ENCODE measurements at regions not wholly inside any gene's neighbourhood (a gene's known extent, or its start where the extent isn't known, plus 50 kb on each side); places are given as distances from the start of the nearest gene placed in this dataset.

- H3K27me3 ChIP-seq (ENCODE audit: control insufficient read depth, extremely low read depth, insufficient read depth, low read length) = no peaks in the 10 kb centered on the region
- no peaks in the 10 kb centered on the region for H4K20me1 ChIP-seq (ENCODE audit: control insufficient read depth, extremely low read depth, insufficient read depth, low read length)
- no peaks in the 10 kb centered on the region for H3K9me1 ChIP-seq (ENCODE audit: control insufficient read depth, extremely low read depth, insufficient read depth, low read length)
- no peak overlapping the region for H3K4me3 ChIP-seq (ENCODE audit: control insufficient read depth in 2 of 3, extremely low read depth in 1 of 3, insufficient read depth in 2 of 3, low read depth in 1 of 3, low read length in 3 of 3)
- H3K27ac ChIP-seq (ENCODE audit: control insufficient read depth, insufficient read depth, low read length) = peak overlapping the region; percentile 31
- no peak overlapping the region for H3K9ac ChIP-seq (ENCODE audit: control insufficient read depth, extremely low read depth, insufficient read depth, low read length)
- H3K4me2 ChIP-seq (ENCODE audit: control insufficient read depth, extremely low read depth, insufficient read depth, low read depth, low read length) = peak overlapping the region; percentile 42
- TF ChIP-seq EZH2 (IDR thresholded peaks at IDR 0.05; ENCODE audit: low read length) (no peak), CTCF (optimal IDR thresholded peaks at IDR 0.05 in 1 of 3, IDR thresholded peaks at IDR 0.05 in 1 of 3, conservative IDR thresholded peaks at IDR 0.05 in 1 of 3; ENCODE audit: extremely low read depth in 1 of 3, insufficient read depth in 2 of 3, low read length in 3 of 3) (no peak)
- H3K4me1 ChIP-seq (ENCODE audit: control insufficient read depth, extremely low read depth, insufficient read depth, low read length) = peaks cover 14% of the 10 kb centered on the region
- H3K9me3 ChIP-seq (ENCODE audit: control insufficient read depth, low read depth, low read length) = no peaks in the 10 kb centered on the region
- DNase-seq (ENCODE audit: low read depth, low spot score) = no peak
- H3K36me3 ChIP-seq (ENCODE audit: control insufficient read depth in 2 of 2, extremely low read depth in 1 of 2, insufficient read depth in 2 of 2, low read length in 2 of 2) = no peaks in the 10 kb centered on the region
- no peaks in the 10 kb centered on the region for H3K79me2 ChIP-seq (ENCODE audit: control insufficient read depth, insufficient read depth, low read length)
- dilution Hi-C loops (cut with MboI; ENCODE audit: extremely low pct_ligation_motif_present, low sequenced_read_pairs) = no loop called here
- no peak for FAIRE-seq
- no peak overlapping the region for H2AFZ ChIP-seq (ENCODE audit: control insufficient read depth, low read length)
Observed at GRCh38 chr6:159594106-159594749, 98.8 kb downstream of the SOD2 start.

- no peak overlapping the region for H3K4me2 ChIP-seq (ENCODE audit: control insufficient read depth, extremely low read depth, insufficient read depth, low read depth, low read length)
- H3K27me3 ChIP-seq (ENCODE audit: control insufficient read depth, extremely low read depth, insufficient read depth, low read length) = no peaks in the 10 kb centered on the region
- no peak overlapping the region for H2AFZ ChIP-seq (ENCODE audit: control insufficient read depth, low read length)
- no peak for DNase-seq (ENCODE audit: low read depth, low spot score)
- no peak for FAIRE-seq
- H3K9me3 ChIP-seq (ENCODE audit: control insufficient read depth, low read depth, low read length) = no peaks in the 10 kb centered on the region
- no peak overlapping the region for H3K9ac ChIP-seq (ENCODE audit: control insufficient read depth, extremely low read depth, insufficient read depth, low read length)
- no peaks in the 10 kb centered on the region for H3K9me1 ChIP-seq (ENCODE audit: control insufficient read depth, extremely low read depth, insufficient read depth, low read length)
- TF ChIP-seq EZH2 (IDR thresholded peaks at IDR 0.05; ENCODE audit: low read length) (no peak), CTCF (optimal IDR thresholded peaks at IDR 0.05 in 1 of 3, IDR thresholded peaks at IDR 0.05 in 1 of 3, conservative IDR thresholded peaks at IDR 0.05 in 1 of 3; ENCODE audit: extremely low read depth in 1 of 3, insufficient read depth in 2 of 3, low read length in 3 of 3) (no peak)
- dilution Hi-C loops (cut with MboI; ENCODE audit: extremely low pct_ligation_motif_present, low sequenced_read_pairs) = no loop called here
- H3K4me3 ChIP-seq (ENCODE audit: control insufficient read depth in 2 of 3, extremely low read depth in 1 of 3, insufficient read depth in 2 of 3, low read depth in 1 of 3, low read length in 3 of 3) = no peak overlapping the region
- no peak overlapping the region for H3K27ac ChIP-seq (ENCODE audit: control insufficient read depth, insufficient read depth, low read length)
- no peaks in the 10 kb centered on the region for H3K36me3 ChIP-seq (ENCODE audit: control insufficient read depth in 2 of 2, extremely low read depth in 1 of 2, insufficient read depth in 2 of 2, low read length in 2 of 2)
- H3K79me2 ChIP-seq (ENCODE audit: control insufficient read depth, insufficient read depth, low read length) = no peaks in the 10 kb centered on the region
- H4K20me1 ChIP-seq (ENCODE audit: control insufficient read depth, extremely low read depth, insufficient read depth, low read length) = no peaks in the 10 kb centered on the region
- peaks cover 14% of the 10 kb centered on the region for H3K4me1 ChIP-seq (ENCODE audit: control insufficient read depth, extremely low read depth, insufficient read depth, low read length)
Observed at GRCh38 chr6:159590835-159591234, 102.2 kb downstream of the SOD2 start.

Data from keratinocyte (primary cell).